ENCODE measurements at regions not wholly inside any gene's neighbourhood (a gene's known extent, or its start where the extent isn't known, plus 50 kb on each side); places are given as distances from the start of the nearest gene placed in this dataset.

DNA sequence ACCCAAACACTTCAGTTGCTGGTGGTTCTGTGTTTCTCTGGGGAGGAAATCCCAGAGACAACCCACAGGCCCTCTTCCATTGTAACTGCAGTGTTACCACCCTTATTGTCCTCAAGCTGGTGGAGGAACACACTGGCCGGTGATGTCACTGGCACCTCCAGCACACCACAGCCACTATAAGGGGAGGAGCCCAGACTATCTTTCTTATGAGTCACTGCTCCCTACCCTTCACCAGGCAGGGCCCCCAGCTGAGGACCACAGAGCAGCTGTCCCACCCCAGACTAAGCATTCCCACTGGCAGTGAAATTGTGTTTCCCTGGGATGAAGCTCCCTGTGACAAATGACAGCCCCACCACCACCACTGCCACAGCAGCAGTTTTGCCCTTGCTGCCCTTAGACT, 171.8 kb upstream of the FGF16 start:
- no peak for TF ChIP-seq EZH2 (IDR thresholded peaks at IDR 0.05)
- no peak for TF ChIP-seq POLR2AphosphoS5 (IDR thresholded peaks at IDR 0.05; ENCODE audit: borderline replicate concordance, low read depth, low read length)
- no peak for TF ChIP-seq FOXP2 (optimal IDR thresholded peaks at IDR 0.05; ENCODE audit: control extremely low read depth, extremely low read length, insufficient read depth)
